ENCODE measurements at regions not wholly inside any gene's neighbourhood (a gene's known extent, or its start where the extent isn't known, plus 50 kb on each side); places are given as distances from the start of the nearest gene placed in this dataset.

DNA sequence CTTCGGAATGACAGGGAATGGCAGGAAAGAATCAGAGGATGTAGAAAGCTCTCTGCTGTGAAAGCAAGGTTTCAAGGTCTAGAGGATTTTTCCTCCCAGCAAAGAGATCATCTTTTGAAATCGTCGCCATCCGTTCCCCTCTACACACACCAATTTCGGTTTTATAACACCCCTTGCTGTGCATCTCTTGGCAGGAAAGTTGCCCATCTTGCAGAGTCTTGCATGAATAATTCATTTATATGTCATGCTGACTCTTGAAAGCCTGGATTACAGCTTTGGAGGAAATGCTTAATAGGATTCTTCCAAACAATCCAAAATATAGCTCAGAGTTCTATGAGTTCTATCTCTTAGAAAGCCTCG, 262.7 kb downstream of the CHL1 start:
- DNase-seq, result no peak

DNA sequence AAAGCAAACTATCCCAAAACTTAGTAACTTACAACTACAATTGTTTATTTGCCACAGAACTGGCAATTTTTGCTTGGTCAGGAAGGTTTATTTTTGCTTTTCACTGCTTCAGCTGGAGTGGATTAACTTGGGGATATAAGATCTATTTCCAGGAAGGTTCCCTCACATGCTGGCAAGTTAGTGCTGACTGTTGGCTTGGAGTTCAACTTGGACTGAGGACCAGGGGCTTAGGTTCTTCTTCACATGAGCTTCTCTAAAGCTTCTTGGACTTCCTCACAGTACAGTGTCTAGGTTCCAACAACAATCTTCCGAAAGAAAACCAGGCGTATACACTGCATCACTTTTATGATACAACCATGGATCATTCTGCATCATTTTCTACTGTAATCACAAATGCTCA, 264.4 kb downstream of the CHL1 start:
- no peak for DNase-seq

DNA sequence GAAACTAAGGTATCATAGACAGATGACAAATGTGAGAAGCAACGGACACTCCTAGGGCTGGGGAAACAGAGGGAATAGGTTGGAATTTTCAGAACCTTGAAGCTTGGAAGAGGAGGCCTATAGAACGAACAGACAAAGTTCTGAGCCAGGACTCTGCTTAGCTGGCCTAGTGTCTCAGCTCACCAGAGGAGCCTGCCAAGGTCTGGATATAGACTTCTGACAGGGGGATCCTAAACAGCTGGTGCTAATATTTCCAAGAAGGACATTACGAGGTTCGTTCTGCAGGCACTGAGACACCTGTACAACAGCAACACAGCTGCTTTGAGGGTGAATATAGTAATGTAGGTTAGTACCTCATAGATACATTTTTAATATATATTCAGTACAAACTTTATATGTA, 266.3 kb downstream of the CHL1 start:
- DNase-seq, result no peak

DNA sequence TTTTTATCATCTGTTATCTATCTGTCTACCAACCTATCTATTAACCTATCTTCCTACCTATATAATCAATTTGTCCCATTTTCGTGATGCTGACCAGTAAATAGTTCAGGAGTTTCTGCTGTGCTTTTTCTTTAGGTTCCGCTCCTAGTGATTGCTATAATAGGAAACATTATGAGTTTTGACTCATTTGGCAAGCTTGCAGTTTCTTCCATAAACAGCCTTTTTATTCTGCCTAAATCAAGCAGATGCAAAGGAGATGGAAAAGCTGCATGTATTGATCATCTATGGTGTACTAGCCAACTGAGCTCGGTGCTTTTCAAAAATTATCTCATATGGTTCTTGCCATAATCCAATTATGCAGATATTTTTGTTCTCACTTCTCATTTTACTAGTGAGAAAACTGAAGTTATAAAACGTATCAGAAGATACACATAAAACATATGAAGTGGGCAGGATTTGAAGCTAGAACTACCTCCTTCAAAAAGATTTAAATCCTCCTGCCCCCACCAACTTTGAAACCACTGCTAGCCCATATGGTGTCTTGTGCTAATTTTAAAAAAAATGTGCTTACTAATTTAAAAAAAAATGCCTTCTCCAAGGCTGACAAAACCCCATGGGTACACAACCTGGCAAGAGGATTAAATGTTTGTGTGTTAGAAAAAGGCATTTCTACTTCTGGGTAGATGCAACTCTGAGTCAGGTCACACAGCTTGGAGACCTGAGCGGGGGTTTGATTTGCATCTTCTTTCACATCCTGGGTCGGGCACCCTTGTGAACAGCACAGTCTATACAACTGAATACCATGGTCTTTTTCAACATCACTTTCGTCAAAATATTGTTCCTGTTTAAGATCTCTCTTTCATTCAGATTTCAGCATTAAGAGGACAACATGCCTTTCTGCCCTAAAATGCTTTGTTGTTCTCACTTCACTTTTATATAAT, 267.0 kb downstream of the CHL1 start:
- no peak for DNase-seq

DNA sequence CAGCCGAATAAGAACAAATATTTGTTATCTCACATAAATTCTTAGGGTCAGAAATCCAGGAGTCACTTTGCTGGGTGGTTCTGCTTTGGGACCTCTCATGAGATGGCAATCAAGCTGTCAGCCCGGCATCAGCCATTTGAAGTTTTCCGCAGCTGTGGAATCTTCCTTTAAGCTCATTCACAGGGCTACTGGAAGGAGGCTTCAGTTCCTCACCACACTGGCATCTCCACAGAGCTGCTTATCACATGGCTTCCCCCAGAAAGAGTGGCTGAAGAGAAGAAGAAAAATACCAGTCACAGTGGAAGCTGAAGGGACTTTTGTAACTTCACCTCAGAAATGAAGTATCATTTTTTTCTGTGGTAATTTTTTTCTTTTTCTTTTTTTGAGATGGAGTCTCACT, 267.7 kb downstream of the CHL1 start:
- DNase-seq, result no peak

DNA sequence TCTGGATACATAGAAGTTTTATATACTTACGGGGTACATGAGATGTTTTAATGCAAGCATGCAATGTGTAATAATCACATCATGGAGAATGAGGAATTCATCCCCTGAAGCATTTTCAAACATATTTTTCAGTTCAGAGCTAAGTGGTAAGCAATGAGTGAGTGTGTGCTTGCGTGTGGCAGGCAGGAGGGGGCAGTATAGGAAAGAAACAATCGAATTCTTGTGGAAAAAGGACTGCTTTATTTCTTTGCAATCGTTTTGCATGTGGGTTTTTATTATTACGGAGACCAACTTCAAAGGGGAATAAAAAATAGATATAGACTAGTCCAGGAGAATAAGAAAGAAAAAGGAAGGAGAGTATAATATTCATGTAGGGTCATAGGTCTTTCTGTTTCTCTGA, 271.6 kb downstream of the CHL1 start:
- no peak for DNase-seq

DNA sequence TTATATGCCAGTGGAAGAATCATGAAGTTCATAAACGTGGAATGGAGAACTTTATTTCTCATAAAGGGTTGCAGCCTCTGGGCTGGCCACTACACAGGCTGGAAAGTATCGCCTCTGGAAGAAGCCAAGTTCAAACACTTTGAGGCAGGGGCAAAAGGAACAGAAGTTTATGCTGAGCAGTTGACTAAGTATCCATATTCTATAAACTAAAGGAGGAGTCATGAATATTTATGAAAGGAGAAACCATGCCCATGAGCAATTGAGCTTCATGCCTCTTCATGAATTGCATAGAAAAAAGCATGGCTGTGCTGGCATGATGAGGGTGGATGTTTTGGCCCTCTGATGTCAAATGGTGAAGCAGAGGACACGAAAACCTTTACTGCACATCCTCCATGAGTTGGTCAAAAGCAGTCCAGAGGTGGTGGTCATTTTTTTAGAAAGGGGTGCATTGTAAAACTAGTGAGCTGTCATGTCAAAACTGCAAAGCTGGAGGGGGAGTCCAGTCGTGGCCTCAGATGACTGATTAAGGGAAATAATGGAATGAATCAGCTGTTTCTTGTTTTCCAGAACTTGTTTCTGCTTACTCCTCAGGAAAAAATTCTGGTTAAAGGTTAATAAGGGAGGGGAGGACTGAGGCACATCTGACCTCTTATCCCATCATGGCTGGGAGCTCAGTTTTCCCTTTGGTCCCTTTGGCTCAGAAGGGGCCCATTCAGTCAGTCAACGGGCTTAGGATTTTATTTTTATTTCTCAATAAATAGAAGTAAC, 276.7 kb downstream of the CHL1 start:
- no peak for DNase-seq

DNA sequence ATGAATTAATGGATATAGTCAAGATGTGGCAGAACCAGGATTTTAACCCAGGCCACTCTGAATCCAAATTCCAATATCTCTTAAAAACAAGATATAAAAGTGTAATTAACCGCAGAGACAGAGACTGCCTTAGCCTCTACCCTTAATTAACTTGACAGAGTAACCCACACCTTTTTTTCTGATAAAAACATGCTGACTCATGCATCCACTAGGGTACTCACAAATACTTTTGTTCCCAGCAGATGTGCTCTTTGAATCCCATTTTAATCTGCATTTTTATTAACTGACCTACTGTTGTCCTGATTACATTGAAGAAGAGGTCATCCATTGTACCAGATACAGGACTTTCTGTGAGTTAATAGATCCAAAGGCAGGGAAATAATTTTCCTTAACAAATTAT, 278.3 kb downstream of the CHL1 start:
- DNase-seq, result no peak

DNA sequence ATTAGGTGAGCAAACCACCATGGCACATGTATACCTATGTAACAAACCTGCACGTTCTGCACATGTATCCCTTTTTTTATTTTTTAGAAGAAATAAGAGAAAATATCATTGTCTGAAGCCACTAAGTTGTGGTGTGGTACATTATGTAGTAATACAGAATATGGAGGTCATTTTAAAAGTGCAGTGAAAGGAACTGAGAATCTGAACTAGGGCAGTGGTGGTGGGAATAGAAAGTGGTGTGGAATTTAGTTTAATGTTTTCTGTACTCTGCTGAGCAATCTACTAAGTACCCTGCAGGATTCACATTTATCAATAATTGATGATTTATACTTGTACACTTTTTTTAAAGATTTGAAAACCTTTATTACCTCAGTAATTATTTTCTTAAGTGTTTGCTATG, 283.5 kb downstream of the CHL1 start:
- no peak for DNase-seq

DNA sequence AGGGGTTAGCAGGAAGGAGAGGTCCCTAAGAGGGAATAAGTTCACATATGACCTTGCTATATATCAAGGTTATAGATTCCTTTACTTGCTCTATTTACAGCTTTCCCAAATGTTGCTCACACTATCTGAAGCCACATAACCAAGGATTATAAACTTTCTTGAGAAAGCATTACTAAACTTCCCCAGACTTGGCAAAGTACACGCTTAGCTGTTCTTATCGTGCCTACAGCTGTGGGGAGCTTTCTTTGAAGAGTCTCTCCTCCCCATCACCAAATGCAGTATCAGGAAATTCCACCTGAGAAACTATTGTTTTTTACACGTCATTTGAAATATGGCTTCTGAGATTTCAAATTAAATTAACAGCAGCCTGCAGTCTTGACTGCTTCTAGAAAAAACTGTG, 284.5 kb downstream of the CHL1 start:
- DNase-seq, result no peak

DNA sequence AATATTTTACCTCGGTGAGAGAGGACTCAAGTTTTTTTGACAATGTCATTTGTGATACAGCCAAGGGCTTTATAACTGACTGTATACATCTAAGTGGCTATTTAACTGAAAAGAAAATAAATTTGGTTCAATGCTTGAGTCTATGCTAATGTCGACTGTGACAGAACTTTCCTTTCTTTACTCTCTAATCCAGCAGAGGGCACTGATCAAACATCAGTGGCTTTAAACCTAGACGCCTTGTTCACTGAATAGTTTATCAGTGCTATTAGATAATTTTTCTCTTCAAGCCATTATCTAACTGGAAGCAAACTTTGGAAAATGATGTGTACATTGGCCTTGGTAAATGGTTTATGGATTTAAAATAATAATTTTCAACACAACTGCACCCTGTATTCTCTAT, 285.1 kb downstream of the CHL1 start:
- DNase-seq, result no peak

DNA sequence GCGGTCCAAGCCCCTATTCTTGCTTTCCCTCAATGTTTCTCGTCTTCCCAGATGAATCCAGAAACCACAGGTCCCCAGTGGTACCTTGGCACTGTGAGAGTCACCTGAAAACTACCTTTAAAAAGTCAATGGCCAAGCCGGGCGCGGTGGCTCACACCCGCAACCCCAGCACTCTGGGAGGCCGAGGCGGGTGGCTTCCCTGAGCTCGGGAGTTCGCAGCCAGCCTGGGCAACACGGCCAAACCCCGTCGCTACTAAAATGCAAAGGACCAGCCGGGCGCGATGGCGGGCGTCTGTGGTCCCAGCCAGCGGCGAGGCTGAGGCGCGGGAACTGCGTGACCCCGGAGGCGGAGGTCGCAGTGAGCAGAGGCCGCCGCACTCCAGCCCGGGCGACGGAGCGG, 285.9 kb downstream of the CHL1 start:
- no peak for DNase-seq

DNA sequence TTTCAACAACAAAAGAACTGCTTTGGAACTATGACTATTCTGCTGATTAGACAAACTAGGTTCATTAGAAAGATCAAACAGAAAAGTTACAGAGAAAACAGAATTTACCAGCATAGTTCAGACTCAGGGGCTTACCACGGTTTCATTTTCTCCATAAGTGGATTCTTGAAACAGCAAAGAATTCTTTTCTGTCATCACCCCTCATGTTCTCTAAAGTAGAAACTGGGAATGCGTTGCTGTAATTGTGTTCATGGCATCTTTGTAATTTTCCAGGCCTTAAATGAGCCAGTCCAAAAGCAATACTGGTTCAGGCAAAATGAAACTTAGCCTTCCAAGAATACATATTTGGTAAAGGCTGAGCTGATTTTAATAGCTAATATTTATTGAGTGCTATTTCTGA, 287.8 kb downstream of the CHL1 start:
- no peak for DNase-seq

DNA sequence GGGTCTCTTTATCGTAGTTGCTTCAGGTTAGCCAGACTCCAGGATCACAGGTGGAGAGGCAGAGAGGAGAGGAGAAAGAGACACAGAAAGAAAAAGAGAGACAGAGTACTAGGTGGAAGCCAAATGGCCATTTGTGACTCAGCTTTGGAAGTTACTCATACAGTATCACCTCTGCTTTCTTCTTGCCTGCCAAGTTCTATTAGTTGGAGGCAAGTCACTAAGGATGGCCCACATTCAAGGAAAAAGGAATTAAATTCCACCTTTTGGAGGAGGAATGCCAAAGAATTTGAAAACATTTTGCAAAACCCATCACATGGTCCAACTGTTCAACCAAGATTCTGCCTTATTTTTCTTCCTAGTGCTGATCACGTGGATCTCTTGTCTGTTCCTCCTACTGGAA, 291.1 kb downstream of the CHL1 start:
- no peak for DNase-seq

DNA sequence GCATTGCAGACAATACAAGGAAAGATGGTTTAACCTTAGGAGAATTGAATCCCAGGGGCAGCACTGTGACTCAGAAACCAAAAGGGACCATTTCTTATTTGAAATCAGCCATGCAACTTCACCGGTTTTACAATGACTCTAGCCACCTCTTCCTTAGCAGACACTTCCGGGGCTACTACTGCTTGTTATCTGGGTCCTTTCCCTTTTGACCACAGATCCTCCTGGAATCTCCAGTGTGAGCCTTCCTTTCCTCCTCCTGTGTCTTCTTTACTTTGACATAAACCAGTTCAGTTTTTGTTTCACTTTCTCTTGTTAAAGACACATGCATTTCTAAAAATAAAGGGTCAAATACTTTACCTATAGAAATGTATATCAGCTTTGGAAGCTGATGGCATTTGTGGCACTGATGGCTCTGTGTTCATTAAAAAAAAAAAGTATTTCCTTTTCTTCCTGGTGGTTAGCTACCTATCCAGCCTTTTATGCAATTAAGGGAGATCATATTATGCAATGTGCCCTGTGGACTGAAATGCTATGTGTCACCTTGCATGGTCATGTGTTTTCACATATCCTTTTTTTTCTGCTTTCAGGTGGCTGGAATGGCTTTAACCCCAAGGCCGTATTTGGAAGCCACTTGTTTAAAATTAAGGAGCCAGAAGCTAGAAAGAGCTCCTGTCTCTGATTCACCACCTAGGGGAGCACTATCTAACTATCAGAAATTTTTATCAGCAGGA, 296.2 kb downstream of the CHL1 start:
- no peak for DNase-seq

DNA sequence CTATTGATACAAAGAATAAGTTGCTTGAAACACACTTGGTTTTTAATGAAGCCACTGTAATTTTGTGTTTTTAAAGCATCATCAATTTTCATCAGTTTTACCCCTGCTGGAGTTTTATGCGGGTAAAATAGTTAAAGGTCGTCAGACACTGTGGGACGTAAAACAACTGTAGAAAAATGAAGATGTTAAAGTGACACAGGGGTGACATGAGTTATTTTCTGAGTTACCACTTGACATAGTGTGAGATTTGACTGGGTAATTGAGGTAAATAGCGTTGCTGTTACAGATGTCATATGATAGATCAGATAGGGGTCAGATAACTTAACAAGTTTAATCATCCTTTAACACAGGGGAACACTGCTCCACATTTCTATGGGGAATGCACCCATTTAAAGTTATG, 297.6 kb downstream of the CHL1 start:
- DNase-seq, result no peak

DNA sequence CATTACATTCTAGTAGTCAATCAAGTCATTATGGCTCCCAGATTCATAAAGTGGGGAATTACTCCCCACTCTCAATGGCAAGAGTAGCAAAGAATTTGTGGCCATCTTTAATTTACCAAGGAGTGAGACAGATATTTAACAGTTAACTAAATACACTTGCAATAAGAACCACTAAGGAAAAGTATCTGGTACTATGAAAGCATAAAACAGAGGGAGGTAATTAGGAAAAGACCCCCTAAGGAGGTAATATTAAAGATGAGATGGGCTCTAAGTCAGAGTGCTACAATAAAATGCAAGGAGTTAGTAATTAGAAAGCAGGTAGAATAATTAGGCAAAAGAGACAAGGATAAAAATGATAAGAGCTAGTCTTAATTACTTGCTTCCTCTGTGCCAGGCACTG, 301.9 kb downstream of the CHL1 start:
- DNase-seq, result no peak

DNA sequence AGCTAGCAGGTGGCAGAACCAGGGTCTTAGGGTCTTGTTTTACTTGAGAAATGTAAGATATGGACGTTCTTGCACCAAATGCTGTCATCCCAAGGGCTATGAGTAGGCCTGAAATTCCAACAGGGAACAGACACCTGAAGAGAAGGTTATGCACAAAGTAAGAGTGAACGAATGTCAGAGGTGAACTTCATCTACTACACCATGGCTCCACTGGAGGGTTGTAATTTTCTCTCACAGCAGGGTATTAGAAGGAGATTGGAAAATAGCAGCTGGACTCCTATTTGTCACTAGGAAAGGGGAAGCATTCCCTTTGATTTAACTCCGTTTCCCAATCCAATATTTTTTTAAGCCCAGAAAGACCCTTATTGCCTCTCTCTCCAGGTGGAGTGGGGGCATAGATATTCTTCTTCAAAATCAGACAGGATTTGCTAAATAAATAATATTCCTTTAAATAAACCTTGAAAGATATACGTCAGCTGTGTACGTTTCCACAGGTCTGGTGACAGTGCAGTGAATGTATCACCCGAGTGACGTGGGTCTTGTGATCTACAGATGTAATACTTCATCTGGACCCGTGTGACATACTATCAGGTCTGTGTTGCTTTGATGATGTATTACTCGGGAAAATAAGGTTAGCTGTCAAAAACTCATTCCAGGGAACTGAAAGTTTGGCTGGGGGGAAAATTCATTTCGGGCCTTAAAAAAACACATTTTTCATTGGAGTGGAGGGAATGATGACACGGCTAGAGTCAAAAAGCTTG, 302.6 kb downstream of the CHL1 start:
- DNase-seq, result no peak

DNA sequence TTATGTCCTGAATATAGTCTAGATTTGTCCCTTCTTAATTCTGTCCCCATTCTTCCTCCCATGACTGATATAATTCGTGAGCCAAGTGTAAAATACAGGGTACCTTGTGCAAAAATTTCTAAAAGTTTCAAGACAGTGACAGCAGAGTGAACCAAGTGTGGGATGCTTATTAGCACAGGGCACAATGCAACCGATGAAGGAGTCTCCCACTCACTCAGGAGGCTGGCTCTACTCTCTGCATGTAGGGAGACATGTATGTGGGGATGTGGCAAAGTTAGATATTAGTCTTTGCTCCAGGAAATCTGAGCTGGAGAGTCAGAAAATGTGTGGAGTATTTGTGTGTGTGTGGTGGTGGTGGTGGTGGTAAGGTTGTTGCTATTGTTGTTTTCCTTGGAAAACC, 305.9 kb downstream of the CHL1 start:
- no peak for DNase-seq

DNA sequence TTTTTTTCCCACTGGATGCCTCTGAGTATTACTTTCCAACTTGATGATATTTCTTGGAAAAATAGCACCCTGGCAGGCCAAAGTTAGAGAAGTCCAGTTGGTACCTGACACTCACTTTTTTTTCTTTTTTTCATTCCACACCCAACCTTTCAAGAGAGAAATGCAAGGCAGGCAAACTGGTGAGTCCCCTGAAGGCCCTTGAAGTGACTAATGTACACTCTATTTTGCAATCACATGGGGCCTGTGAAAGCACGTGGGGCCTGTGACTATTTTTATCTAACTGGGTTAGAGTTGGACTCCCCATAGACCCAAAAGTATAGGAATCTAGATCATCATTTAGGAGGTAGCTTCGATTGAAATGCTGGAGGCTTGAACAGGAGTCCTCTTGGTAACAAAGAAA, 316.7 kb downstream of the CHL1 start:
- no peak for DNase-seq

DNA sequence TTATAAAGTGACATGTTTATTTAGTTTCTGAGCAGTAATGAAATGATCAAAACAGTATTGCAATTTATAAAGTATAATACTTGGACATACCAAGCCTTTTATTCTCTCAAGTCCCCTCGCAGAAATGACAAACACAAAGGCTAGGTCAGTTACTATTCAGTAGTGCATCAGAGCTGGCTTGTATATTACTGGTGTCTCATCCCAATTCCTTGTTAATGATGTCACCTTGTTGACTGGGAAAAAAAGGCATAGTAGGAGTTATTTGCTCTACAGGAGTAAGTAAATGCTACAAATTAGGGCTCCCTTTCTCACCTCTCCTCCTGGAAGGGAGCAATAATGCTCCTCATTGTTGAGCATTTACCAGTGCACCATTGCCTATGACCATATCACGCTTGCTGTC, 317.6 kb downstream of the CHL1 start:
- DNase-seq, result no peak

DNA sequence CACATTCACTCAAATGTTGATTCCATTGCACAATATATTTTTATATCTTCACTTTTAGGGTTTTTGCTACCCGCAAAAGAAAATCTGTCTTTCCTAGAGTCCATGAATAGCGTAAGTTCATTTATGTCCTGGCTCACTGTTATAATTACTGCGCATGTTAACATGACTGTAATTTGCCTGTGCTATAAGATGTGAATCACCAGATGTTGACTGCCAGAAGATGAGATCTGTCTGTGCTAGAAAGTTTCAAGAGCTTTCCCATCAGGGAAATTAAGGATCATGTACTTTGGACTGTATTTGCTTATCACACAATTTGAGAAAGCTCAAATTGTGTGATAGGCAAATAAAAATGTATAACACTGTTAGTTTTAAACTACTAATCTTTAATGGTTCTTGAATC, 322.5 kb downstream of the CHL1 start:
- DNase-seq, result no peak

DNA sequence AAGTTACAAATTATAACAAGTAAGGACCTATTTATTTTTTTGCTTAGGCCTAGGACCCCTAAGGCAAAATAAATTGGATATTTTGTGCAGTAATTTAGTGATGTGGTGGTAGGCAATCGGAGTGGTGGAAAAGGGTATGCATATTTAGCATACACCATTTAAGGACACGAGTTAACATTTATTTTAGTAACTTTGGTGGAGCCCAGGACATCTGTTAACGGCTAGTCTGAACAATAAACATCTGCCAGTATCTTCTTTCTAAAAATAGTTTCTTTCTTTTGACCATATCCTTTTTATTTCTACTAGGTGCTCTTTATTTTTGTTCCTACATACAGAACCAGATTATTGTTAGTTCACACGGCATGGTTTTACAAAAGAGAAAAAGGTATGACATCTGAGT, 326.3 kb downstream of the CHL1 start:
- no peak for DNase-seq
